ENCODE measurements at regions not wholly inside any gene's neighbourhood (a gene's known extent, or its start where the extent isn't known, plus 50 kb on each side); places are given as distances from the start of the nearest gene placed in this dataset.

- no peak for DNase-seq
Observed at GRCh38 chr14:99039331-99040041, 232.5 kb downstream of the BCL11B start.

GRCh38 chr14:99040052-99040451 lies 231.9 kb downstream of the BCL11B start:
- no peak for DNase-seq

GRCh38 chr14:99040711-99041110 lies 231.3 kb downstream of the BCL11B start:
- no peak for DNase-seq

DNA sequence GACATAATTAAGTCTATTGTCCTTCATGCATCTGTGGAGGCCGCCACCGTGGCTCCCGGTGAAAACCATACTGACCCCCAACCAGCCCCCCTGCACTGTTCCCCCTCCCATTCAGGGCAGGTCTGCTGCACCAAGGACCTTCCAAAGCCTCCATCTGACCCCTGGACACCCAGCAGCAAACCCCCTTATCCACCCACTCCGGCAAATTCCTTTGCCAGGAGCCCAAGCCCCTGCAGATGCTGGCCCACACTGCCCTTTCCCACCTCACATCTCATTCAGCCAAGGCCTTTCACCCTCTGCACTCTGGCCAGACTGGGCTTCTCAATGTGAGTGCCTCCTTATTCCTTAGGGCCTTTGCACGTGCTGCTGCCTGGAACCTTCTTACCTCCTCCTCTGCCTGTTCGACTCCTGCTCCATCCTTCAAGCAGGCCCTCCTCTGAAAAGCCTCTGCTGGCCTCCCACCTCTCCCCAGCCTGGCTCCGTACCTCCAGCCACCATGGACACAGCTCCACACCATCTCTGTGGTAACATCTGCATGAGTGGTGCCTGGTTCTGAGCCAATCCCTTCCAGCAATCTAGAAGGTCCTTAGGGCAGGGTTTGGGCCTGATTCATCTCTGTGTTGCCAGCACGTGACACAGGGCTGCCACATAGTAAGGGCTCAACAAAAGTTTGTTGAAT lies 230.7 kb downstream of the BCL11B start:
- DNase-seq: no peak

GRCh38 chr14:99041820-99042174 lies 230.2 kb downstream of the BCL11B start:
- DNase-seq: no peak

DNA sequence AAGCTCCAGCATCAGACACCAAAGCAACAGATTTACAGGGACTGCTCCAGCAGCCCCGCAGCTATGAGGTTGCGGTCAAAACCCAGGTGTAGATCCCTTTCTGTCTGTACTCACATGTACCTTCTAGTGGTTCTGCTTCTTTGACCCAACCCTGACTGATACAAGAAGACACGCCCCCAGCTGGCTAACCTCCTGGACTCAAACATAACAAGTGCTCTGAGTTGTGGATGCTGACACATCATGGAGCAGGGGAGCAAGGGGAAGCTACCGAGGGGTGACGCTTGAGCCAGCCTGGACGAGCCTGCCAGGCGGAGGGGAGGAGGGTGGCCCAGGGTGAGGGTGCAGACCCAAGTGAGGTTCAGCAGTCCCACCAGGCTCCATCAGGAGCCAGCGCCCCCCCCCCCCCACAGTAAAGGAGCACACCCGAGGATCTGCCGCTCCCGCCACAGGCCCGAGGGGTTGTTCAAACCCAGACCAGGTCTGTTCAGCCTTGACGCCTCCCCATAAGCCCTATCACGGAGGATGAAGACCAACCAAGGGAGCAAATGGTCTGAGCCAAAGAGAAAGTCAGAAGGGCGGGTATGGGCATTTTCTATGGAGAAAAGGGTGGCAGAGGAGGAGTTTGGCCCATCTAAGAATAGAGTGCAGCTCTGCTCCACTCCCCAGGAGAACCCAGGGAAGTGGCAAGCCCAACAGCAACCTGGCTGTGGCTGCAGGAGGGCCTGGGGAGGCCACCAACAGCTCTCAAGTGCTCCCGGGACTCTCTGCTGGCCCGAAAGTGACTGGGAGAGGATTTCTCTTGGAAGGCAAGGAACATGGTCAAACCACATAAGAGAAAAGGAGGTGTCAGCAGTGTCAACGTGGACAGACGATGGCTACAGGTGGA lies 229.4 kb downstream of the BCL11B start:
- no peak for DNase-seq

GRCh38 chr14:99043267-99043615 lies 228.8 kb downstream of the BCL11B start:
- no peak for DNase-seq

GRCh38 chr14:99043756-99044155 lies 228.2 kb downstream of the BCL11B start:
- DNase-seq: no peak

- no peak for DNase-seq
Observed at GRCh38 chr14:99047441-99048031, 224.5 kb downstream of the BCL11B start.

GRCh38 chr14:99050309-99050708 lies 221.7 kb downstream of the BCL11B start:
- no peak for DNase-seq

DNA sequence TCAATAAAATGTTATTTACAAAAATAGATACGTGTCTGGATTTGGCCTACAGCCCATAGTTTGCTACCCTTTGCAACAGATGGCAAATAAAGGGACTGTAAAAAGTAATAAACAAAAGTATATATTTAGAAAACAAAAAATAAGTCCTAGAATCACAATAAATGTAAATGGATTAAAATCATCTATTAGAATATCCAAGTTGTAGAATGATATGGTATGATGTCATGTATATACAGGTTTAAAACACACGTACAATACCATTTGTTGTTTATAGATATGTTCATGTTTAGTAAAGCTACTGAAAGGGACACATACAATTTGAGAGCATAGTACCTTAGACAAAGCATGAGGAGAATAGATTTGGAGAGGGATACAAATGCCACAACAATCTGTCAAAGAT lies 219.5 kb downstream of the BCL11B start:
- no peak for DNase-seq

GRCh38 chr14:99055019-99055418 lies 217.0 kb downstream of the BCL11B start:
- DNase-seq: no peak

GRCh38 chr14:99055816-99056215 lies 216.2 kb downstream of the BCL11B start:
- no peak for DNase-seq

GRCh38 chr14:99057576-99058083 lies 214.4 kb downstream of the BCL11B start:
- no peak for DNase-seq

GRCh38 chr14:99058542-99058941 lies 213.5 kb downstream of the BCL11B start:
- no peak for DNase-seq

GRCh38 chr14:99062216-99062615 lies 209.8 kb downstream of the BCL11B start:
- no peak for DNase-seq

DNA sequence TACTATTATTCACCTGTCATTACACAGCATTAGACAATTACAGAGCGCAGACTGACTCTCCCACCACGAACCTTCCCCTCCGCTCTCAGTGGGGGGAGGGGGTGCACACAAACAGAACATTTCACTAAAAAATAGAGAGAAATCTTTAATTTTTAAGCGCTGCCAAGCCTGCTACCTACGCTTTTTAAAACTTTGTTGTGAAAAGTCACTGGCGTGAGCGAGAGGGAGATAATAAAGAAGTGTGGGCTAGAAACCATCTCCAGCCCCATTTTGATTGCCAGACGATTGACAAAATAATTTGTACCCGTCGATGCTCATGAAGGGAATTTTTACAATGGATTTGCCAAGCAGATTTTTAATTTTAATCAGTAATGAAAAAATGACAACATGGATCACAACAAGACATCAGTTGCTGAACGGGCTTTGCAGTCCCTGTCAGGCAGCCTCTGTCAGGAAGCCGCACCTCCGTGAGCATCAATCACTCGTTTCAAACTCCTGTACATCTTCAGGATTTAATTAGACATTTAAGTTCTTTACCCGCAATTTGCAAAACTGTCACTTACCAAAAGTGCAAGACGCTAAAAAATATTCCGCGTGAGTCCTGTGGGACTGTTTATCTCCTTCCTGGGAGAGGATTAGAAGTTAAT lies 209.1 kb downstream of the BCL11B start:
- DNase-seq: no peak

DNA sequence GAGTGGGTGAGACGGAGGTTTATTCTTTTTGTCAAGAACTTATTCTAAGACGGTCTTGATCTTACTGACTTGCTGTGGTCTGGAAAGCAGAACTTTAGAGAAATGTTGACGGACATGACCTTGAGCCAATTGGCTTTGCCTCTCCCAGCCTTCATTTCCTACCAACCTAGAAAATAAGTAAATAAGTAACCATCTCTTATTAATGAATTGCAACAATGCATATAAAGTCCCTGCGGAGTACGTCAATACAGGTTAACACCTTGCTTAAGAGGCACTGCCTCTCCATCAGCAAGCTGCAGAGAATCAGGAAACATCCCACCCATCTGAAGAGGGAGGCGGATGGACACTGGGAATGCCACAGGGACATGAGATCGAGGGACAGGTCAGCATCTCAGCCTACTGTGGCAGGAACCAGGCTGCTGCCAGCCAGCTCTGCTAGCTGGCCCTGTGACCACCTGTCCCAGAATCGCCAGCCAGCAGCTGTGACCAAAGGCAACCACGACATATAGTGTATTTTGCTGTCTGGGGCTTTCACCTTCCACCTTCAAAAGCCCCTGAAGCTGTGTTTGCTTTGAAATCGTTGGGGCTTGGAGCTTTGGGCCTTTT lies 208.3 kb downstream of the BCL11B start:
- DNase-seq: no peak

- DNase-seq: no peak
Observed at GRCh38 chr14:99064262-99064954, 207.6 kb downstream of the BCL11B start.

DNA sequence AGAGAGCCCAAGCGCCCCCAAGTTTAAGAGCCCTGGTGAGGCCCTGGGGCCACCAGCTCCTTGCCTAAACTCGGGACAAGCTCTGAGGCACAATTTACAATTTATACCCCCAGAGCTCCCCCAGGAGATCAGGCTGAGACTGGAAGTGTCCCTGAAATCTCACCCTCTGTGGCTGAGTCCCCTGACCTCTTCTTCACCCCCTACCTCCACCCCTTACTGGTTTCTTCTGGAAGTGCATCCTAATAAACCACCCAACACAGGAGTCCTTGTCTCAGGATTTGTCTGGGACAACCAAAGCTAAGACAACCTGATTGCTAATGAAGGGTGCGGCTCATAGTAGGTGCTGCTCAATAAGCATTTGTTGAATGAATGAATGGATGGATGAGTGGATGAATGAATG lies 206.4 kb downstream of the BCL11B start:
- no peak for DNase-seq

- DNase-seq: no peak
Observed at GRCh38 chr14:99066378-99066777, 205.6 kb downstream of the BCL11B start.

All from inflammatory macrophage treated with lipopolysaccharide for 4 hours (primary cell).